HG03442 (cell line): ENCODE measurements at regions not wholly inside any gene's neighbourhood (a gene's known extent, or its start where the extent isn't known, plus 50 kb on each side); places are given as distances from the start of the nearest gene placed in this dataset.

Experiments
- ATAC-seq: cut with Tn5 transposase; IDR thresholded peaks from one replicate; pipeline ENCODE4 v1.9.1; 2021; ENCODE audit warnings: mild to moderate bottlenecking, moderate library complexity; ENCODE audit not compliant: unreplicated experiment

DNA sequence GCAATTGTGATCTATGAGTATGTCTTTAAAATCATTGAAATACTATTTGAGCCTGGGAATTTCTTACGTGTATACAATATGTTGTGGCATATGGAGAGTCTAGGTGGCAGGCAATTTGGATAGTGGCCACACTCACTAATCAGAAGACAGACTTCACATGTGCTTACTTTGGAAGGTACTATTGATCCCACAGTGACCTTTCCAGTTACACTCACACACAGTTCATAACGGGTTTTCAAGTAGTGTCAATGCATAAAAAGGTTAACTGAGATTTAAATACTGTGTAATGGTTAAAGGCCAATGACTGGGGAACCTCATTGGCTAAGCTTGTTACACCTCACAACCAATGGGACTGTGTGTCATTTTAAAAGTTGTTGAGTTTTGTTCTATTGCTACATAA, 783.2 kb downstream of the RPA4 start:
- no peak for ATAC-seq

DNA sequence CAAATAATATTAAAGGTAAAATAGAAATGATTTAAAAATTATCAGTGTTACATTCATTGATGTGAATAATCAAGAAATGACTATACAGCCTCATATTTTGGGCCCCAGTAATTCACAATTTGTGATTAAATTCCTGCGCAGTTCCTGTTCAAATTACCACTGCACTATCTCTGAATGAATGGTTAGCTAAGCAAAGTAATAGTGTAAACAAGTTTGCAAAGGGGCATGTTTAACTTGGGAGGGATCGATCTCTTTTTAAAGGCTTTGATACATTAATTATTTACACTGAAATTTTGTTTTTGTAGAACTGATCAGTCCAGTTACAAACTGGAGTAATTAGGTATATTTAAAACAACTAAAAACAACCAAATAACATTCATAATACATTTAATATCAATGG, 784.4 kb downstream of the RPA4 start:
- no peak for ATAC-seq

GRCh38 chrX:97672138-97672537, 788.4 kb downstream of the RPA4 start:
- no peak for ATAC-seq

GRCh38 chrX:97672608-97673007, 788.9 kb downstream of the RPA4 start:
- no peak for ATAC-seq

GRCh38 chrX:97673135-97673534, 789.4 kb downstream of the RPA4 start:
- no peak for ATAC-seq

DNA sequence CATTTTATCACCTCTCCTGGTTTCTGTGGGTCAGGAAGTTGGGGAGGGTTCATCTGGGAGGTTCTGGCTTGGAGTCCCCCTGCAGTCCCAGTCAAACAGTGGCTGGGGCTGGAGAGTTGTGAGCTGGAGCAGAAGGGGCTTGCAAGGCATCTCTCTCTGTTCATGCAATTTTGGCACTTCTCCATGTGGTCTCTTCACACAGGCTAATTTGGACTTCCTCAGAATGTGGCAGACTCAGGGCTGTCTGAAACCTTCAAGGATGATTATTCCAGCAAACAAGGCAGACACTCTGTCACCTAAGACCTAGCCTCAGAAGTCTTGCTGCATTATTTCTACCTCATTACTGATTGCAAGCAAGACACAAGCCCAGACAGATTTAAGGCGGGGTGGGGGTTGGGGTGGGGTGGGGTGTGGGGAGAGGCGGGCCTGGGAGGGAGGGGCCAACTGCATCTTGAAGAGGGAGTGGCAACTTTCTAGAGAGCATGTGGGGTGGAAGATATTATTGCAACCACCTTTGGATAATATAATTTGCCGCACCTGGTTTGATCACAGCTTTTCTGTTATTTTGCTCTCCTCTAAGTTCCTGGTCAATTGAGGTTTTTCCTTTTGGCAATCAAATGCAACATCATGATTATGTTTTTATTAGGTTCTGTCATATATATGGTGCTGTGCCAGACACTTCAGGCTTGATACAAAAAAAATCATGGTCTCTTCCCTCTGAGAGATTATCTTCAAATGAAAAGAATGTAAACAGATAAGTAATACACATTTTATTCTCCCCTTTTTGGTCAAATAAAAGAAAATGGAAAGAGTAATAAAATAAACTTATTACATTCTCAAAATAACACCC, 799.5 kb downstream of the RPA4 start:
- no peak for ATAC-seq

GRCh38 chrX:97685753-97686152, 802.0 kb downstream of the RPA4 start:
- peak; percentile 55 for ATAC-seq

DNA sequence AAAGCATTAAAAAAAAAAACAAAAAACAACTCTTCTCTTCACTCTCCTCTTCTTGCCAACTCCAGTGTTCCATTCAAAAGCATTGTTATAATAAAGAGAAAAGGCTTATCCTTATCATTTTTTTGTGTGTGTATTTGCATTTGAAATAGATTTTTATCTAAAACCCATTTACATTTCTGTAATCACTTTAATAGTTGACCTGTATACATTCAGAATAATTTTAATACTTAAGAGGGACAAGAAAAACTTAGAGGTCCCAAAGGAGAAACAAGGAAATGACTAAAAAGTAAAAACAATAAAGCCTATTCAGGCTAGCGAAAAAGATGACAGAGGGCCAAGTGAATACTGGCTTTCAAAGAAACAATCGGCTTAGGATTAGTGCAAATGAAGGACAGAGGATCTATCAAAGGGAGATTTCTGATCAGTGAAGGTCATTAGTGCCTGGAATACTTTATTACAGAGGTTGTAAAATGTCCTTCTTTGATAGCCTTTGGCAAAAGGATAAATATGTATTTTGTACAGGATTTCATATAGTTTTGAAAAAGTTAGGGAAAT, 808.3 kb downstream of the RPA4 start:
- no peak for ATAC-seq

GRCh38 chrX:97692575-97692974, 808.9 kb downstream of the RPA4 start:
- no peak for ATAC-seq

GRCh38 chrX:97700547-97700946, 816.8 kb downstream of the RPA4 start:
- no peak for ATAC-seq

DNA sequence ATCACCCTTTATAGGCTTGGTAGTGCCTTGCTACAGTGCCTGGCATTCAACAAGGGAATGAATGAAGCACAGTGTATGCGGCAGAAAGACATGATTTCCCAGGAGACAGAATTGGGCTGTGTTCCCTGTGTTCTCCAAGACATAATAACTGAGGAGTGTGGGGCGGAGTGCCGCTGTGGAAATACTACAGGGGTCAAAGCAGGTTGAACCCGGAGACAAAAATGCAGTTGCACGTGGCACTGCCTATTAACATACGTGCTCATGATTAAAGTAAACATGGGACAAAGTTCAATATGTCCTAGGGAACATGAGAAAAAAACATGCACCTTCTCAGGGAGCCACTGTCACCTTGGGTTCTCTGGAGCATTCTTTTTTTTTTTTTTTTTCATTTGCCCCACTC, 820.8 kb downstream of the RPA4 start:
- ATAC-seq = no peak

DNA sequence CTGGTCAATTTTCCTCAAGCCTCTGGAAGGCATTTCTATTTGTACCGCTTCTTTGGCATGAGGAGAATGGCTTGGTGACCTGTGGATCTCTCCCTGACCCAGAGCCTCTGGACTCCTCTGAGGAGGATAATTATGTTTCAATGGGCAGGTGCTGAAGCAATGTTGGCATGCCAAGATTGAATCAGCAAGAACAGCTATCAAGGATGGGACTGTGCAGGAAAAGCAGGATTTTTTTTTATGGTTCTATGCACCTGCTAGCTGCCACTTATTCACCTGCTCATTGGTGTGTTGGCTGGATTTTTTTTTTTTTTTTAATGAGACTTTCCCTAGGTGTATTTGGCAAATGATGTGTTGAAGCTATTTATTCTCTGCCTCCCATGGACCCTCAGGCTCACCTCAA, 821.2 kb downstream of the RPA4 start:
- no peak for ATAC-seq

- ATAC-seq = no peak
Observed at GRCh38 chrX:97705936-97706335, 822.2 kb downstream of the RPA4 start.

DNA sequence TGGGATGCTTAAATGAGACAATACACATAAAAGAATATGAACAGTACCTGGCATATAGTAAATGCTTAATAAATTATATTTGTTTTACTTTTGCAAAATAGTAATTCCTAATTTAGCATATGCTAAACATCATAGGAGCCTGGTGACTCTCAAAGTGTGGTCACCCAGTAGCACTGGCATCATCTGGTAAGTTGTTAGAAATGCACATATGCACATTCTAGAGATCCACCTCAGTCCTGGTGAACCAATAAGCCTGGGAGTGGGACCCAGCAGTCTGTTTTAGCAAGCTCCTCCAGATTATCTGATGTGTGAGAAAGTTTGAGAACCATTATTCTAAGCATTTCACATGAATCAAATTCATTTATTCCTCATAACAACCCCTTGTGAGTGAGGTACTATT, 830.4 kb downstream of the RPA4 start:
- no peak for ATAC-seq

GRCh38 chrX:97728215-97728614, 844.5 kb downstream of the RPA4 start:
- ATAC-seq = no peak

DNA sequence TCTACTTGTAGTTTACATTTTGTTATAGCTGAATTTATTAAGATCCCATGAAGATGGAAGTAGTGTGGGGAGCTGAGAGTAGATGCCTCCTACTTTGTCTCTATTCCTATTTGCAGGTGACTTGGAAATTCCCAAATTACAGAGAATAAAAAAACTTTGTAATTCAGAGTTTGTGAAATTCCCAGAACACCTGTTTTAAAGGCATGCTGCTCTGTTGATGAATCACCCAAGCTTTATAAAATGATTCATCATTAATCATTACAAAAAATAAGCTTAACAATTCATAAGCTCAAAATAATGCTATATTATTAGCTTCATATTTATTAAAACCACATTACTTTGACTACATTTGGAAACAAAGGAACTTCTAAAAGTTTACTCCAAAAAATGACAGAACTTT, 856.3 kb downstream of the RPA4 start:
- no peak for ATAC-seq

DNA sequence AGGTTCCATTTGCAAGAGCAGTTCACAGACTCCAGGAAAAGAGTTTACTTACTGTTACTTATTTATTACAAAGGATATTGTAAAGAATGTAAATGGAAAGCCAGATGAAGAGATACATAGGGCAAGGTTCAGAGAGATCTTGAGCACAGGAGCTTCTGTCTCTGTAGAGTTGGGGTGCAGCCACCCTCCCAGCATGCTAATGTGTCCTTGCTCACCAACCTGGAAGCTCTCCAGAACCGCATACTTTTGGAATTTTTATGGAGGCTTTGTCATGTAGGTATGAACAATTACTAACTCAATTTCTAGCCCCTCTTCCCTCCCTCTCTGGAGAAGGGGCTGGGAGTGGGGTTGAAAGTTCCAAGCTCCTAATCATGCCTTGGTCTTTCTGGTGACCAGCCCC, 857.2 kb downstream of the RPA4 start:
- no peak for ATAC-seq

- no peak for ATAC-seq
Observed at GRCh38 chrX:97743014-97743413, 859.3 kb downstream of the RPA4 start.

GRCh38 chrX:97747346-97747745, 863.6 kb downstream of the RPA4 start:
- no peak for ATAC-seq

DNA sequence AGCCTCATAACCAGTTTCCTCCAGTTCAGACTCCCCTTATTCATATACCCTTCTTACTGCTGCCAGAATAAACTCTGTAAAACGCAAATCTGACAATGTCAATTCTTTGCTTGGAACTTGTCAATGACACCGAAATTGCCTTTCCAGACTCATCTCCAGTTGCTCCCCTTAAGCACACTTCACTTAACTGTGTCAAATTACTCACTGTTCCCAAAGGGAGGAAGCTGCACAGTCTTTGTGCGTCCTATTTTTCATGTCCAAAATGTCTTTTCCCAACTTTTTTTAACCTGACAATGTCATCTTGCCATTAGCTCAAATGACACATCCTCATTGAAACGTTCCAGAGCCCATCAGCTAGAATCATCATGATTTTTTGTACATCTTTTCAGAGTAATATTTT, 867.3 kb downstream of the RPA4 start:
- ATAC-seq = no peak

GRCh38 chrX:97751735-97752134, 868.0 kb downstream of the RPA4 start:
- no peak for ATAC-seq

GRCh38 chrX:97756879-97757278, 873.2 kb downstream of the RPA4 start:
- ATAC-seq = no peak

DNA sequence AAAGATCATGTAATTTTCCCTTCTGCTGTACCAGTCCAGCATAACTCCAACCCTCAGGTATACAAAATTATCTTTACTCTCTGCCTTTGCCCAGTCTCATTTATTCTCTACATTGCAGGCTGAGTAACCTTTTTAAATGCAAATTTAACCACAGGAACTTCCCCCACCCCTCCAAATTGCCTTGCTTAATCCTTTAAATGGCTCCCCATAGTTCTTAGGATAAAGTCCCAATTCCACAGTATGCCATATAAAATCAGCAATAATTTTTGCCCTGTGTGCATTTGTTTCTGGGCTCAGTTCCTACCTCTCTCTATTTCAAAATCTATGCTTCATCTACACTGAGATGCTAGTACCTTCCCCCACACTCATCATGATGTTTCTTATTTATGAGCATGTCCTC, 879.7 kb downstream of the RPA4 start:
- ATAC-seq = no peak
